ENCODE measurements at regions not wholly inside any gene's neighbourhood (a gene's known extent, or its start where the extent isn't known, plus 50 kb on each side); places are given as distances from the start of the nearest gene placed in this dataset.

DNA sequence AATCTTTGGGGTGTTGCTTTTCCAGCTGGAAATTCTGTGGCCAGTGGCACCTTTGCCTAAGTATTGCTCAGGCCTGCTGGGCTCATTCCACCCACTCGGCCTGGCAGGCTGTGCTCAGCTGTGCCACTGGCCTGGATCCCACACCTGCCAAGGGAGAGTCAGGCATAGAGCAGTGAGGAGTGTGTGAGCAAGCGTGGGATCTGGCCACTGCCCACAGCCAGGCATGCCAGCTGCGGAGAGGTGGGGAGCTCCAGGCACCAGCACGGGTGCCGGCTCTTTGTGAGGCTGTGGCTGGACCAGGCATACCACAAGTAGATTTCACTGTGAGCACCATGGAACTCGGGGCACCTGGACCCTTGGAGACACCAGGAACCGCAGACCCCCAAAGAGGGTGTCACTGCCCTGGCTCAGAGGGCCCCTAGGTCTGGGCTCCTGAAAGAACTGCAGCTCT, 118.1 kb upstream of the MAP2 start:
- TF ChIP-seq CTCF (IDR thresholded peaks at IDR 0.05) = no peak
- TF ChIP-seq POLR2A (IDR thresholded peaks at IDR 0.05) = no peak

All from Peyer's patch (tissue), 4 donors.